ENCODE measurements at regions not wholly inside any gene's neighbourhood (a gene's known extent, or its start where the extent isn't known, plus 50 kb on each side); places are given as distances from the start of the nearest gene placed in this dataset.

GRCh38 chr2:125652280-125652679 is 1003.7 kb upstream of the GYPC start:
- TF ChIP-seq CTCF (conservative IDR thresholded peaks at IDR 0.05; ENCODE audit: low read length) (no peak), EZH2phosphoT487 (IDR thresholded peaks at IDR 0.05; ENCODE audit: borderline replicate concordance) (no peak)

Measured in Loucy (cell line).